ENCODE measurements at regions not wholly inside any gene's neighbourhood (a gene's known extent, or its start where the extent isn't known, plus 50 kb on each side); places are given as distances from the start of the nearest gene placed in this dataset.
"Not testable (repeated sequence)": the region's sequence is repeated elsewhere in the genome, so short reads cannot be mapped to it uniquely, and the experiment has no call there.

- no peak for DNase-seq
These were observed 539.3 kb downstream of the RFPL4B start for GRCh38 chr6:112886415-112886814.

- DNase-seq, result not testable (repeated sequence)
These were observed 540.3 kb downstream of the RFPL4B start for GRCh38 chr6:112887424-112887823.

GRCh38 chr6:112899541-112899940 lies 552.4 kb downstream of the RFPL4B start:
- no peak for DNase-seq

GRCh38 chr6:112903361-112903760 lies 556.2 kb downstream of the RFPL4B start:
- DNase-seq, result no peak

GRCh38 chr6:112906726-112907125 lies 559.6 kb downstream of the RFPL4B start:
- DNase-seq, result no peak

- no peak for DNase-seq
These were observed 562.7 kb downstream of the RFPL4B start for GRCh38 chr6:112909781-112910180.

- DNase-seq, result no peak
These were observed 563.1 kb downstream of the RFPL4B start for GRCh38 chr6:112910256-112910655.

GRCh38 chr6:112911959-112912358 lies 564.8 kb downstream of the RFPL4B start:
- no peak for DNase-seq

- DNase-seq, result no peak
These were observed 565.4 kb downstream of the RFPL4B start for GRCh38 chr6:112912416-112913101.

GRCh38 chr6:112919744-112920143 lies 572.6 kb downstream of the RFPL4B start:
- DNase-seq, result not testable (repeated sequence)

GRCh38 chr6:112920994-112921393 lies 573.9 kb downstream of the RFPL4B start:
- DNase-seq, result no peak

- DNase-seq, result no peak
These were observed 576.9 kb downstream of the RFPL4B start for GRCh38 chr6:112923940-112924587.

GRCh38 chr6:112925702-112926101 lies 578.6 kb downstream of the RFPL4B start:
- DNase-seq, result no peak

- no peak for DNase-seq
These were observed 580.7 kb downstream of the RFPL4B start for GRCh38 chr6:112927641-112928320.

GRCh38 chr6:112929641-112930040 lies 582.5 kb downstream of the RFPL4B start:
- DNase-seq, result no peak

GRCh38 chr6:112931832-112932231 lies 584.7 kb downstream of the RFPL4B start:
- DNase-seq, result no peak

GRCh38 chr6:112933947-112934346 lies 586.8 kb downstream of the RFPL4B start:
- DNase-seq, result no peak

- no peak for DNase-seq
These were observed 587.5 kb downstream of the RFPL4B start for GRCh38 chr6:112934433-112935327.

GRCh38 chr6:112935402-112936078 lies 588.4 kb downstream of the RFPL4B start:
- no peak for DNase-seq

- DNase-seq, result no peak
These were observed 588.9 kb downstream of the RFPL4B start for GRCh38 chr6:112936079-112936472.

GRCh38 chr6:112936504-112936903 lies 589.4 kb downstream of the RFPL4B start:
- DNase-seq, result no peak

- not testable (repeated sequence) for DNase-seq
These were observed 590.6 kb downstream of the RFPL4B start for GRCh38 chr6:112937690-112938089.

Measured in NCI-H2171 treated with DMSO at 0.1 percent for 48 hours (cell line).